Prostate gland (tissue), 2 donors: ENCODE measurements at regions not wholly inside any gene's neighbourhood (a gene's known extent, or its start where the extent isn't known, plus 50 kb on each side); places are given as distances from the start of the nearest gene placed in this dataset.
"Not testable (repeated sequence)": the region's sequence is repeated elsewhere in the genome, so short reads cannot be mapped to it uniquely, and the experiment has no call there.

Experiments
- DNase-seq: peaks from one replicate; pipeline ENCODE4 v3.0.0-alpha.2; 2019; ENCODE audit warnings: low spot score
- H3K27ac ChIP-seq, 2 donors: fragments of 200-600 bp; sonication (generic); 2 replicates each; pipeline ENCODE4 v1.5.1; 2017 to 2019
- H3K27me3 ChIP-seq: fragments of 200-600 bp; sonication (generic); replicated peaks from 2 replicates; pipeline ENCODE4 v1.5.1; 2019; ENCODE audit not compliant: insufficient read depth
- H3K36me3 ChIP-seq, 2 donors: fragments of 200-600 bp; sonication (generic); 1 replicate in 1 of 2; 2 replicates in 1 of 2; pipeline versions ENCODE4 v1.5.1 to v1.8.1; 2017 to 2019
- H3K4me1 ChIP-seq: fragments of 200-600 bp; sonication (generic); replicated peaks from 2 replicates; pipeline ENCODE4 v1.5.1; 2019
- H3K4me3 ChIP-seq, 2 donors: fragments of 200-600 bp; sonication (generic); 2 replicates each; pipeline ENCODE4 v1.5.1; 2017 to 2019
- H3K9me3 ChIP-seq: fragments of 200-600 bp; sonication (generic); 2 replicates; pipeline ENCODE4 v1.5.1; 2017
- POLR2A ChIP-seq: fragments of 450-650 bp; IDR thresholded peaks from one replicate; pipeline ENCODE4 v1.6.1; 2016; ENCODE audit warnings: antibody characterized with exemption, mild to moderate bottlenecking
- POLR2AphosphoS5 ChIP-seq: sonication (generic); formaldehyde crosslinking; IDR thresholded peaks from one replicate; pipeline ENCODE4 v1.6.1; 2017; ENCODE audit warnings: antibody characterized with exemption
- WGBS: methylation state at CpG from one replicate; pipeline ENCODE4 v1.1.5; 2018; 5-methylcytosine and 5-hydroxymethylcytosine counted together
- intact Hi-C: fragments of 100-400 bp; cut with DNase I; formaldehyde crosslinking; loops from one replicate; pipeline ENCODE4 v1.14.2; 2022
- TF ChIP-seq, protein P1 (sequence below), 4 experiments: fragments of 200-600 bp in 2 of 4; fragments of 450-650 bp in 2 of 4; sonication (generic) in 2 of 4; IDR thresholded peaks; 1 replicate in 3 of 4; 2 replicates in 1 of 4; pipeline ENCODE4 v1.5.1; 2016 to 2019; ENCODE audit warnings: antibody characterized with exemption in 4 of 4, mild to moderate bottlenecking in 2 of 4, moderate library complexity in 2 of 4

DNA sequence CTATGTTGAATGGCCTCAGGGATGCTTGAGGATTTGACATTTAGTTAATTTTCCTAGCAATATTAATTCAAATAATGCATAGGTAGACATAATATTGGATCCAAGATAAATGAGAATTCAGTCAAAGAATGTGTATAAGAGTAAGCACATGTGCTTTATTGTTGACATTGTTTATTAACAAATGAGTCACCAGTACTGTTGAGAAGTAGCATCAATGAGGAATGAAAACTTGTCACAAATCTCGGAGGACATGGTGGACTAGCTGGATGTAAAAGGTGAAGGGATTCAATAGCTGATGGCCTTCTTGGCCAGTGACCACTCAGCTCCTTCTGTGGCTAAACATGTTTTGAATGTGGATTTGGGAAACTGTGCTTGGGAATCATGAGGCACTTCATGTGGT, 1137.0 kb downstream of the HACE1 start:
- Histone ChIP-seq H3K27me3 (no peaks in the 10 kb centered on the region), H3K9me3 (no peaks in the 10 kb centered on the region), H3K27ac (no peak overlapping the region), H3K4me1 (no peaks in the 10 kb centered on the region), H3K36me3 (no peaks in the 10 kb centered on the region), H3K4me3 (no peak overlapping the region)
- intact Hi-C loops: no loop called here
- TF ChIP-seq POLR2AphosphoS5 (no peak), POLR2A (no peak)
- TF ChIP-seq, protein P1, sequence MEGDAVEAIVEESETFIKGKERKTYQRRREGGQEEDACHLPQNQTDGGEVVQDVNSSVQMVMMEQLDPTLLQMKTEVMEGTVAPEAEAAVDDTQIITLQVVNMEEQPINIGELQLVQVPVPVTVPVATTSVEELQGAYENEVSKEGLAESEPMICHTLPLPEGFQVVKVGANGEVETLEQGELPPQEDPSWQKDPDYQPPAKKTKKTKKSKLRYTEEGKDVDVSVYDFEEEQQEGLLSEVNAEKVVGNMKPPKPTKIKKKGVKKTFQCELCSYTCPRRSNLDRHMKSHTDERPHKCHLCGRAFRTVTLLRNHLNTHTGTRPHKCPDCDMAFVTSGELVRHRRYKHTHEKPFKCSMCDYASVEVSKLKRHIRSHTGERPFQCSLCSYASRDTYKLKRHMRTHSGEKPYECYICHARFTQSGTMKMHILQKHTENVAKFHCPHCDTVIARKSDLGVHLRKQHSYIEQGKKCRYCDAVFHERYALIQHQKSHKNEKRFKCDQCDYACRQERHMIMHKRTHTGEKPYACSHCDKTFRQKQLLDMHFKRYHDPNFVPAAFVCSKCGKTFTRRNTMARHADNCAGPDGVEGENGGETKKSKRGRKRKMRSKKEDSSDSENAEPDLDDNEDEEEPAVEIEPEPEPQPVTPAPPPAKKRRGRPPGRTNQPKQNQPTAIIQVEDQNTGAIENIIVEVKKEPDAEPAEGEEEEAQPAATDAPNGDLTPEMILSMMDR (IDR thresholded peaks at IDR 0.05): no peak
- no peak for DNase-seq
- 0% methylated on average over 1 of the region's 1 CpG for WGBS

DNA sequence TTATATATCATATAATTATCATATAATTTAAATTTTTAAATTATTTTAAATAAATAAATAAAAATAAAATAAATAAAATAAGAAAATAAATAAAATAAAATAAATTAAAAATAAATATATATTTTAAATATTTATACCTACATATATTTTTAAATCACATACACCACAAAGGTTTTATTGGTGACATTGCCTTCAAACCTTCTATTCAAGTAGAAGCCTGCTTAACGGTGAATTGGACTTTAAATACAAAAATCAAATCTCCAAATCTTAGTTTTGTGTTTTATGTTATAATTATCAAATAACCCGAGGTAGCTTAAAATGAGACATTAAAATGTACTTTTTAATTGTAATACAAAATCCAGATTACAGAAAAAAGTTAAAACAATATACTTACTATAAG, 1137.8 kb downstream of the HACE1 start:
- H3K36me3 ChIP-seq: no peaks in the 10 kb centered on the region
- no peaks in the 10 kb centered on the region for H3K9me3 ChIP-seq
- H3K27ac ChIP-seq: no peak overlapping the region
- no peaks in the 10 kb centered on the region for H3K27me3 ChIP-seq
- 92% methylated on average over 2 of the region's 2 CpGs for WGBS
- no peak for TF ChIP-seq POLR2AphosphoS5
- TF ChIP-seq, protein P1 (IDR thresholded peaks at IDR 0.05): no peak
- TF ChIP-seq POLR2A: no peak
- no peak overlapping the region for H3K4me3 ChIP-seq
- H3K4me1 ChIP-seq: no peaks in the 10 kb centered on the region
- DNase-seq: no peak
- intact Hi-C loops: no loop called here

DNA sequence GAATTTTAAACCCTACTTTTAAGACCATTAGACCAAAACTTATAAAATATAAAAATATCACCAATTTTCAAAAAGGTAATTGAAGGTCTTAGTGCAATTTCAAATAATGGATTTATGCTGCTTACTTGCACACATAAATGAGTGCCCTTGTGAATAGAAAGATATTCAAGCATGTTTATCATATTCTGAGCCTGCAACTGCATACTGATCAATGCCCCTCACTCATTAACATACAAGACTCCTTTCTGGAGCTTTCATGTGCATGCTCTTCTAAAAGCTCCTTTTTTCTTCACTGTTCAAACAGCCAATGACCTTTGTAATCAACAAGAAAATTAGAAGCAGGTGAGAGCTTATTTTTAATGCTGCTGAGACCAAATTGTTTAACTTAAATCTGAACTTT, 1139.3 kb downstream of the HACE1 start:
- intact Hi-C loops: no loop called here

DNA sequence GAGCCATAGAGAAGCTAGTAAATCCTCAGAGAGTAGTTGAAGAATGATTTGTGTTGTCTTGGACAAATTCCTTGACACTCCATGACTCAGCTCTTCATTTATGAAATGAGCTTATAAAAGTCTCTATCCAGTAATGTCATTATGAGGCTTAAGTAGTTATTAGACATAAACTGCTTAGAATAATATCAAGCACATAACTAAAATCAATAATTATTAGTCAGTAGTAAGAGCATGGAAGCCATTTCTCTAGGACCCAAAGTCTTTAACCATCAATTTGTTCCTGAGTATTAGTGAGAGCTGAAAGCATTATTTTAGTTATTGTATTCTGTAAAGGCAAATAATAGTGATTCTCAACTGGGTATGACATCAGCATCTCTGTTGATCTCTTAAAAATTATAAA, 1140.2 kb downstream of the HACE1 start:
- no peaks in the 10 kb centered on the region for H3K36me3 ChIP-seq
- H3K27me3 ChIP-seq: no peaks in the 10 kb centered on the region
- no peaks in the 10 kb centered on the region for H3K4me1 ChIP-seq
- intact Hi-C loops: no loop called here
- DNase-seq: no peak
- H3K9me3 ChIP-seq: no peaks in the 10 kb centered on the region
- TF ChIP-seq POLR2AphosphoS5 (no peak), POLR2A (no peak)
- TF ChIP-seq, protein P1 (IDR thresholded peaks at IDR 0.05): no peak
- no peak overlapping the region for H3K4me3 ChIP-seq
- no peak overlapping the region for H3K27ac ChIP-seq

More for the DNA sequence above, 1139.3 kb downstream of the HACE1 start:
- no peak for DNase-seq
- no peak overlapping the region for H3K4me3 ChIP-seq
- no peaks in the 10 kb centered on the region for H3K9me3 ChIP-seq
- no peaks in the 10 kb centered on the region for H3K36me3 ChIP-seq
- no peaks in the 10 kb centered on the region for H3K4me1 ChIP-seq
- H3K27ac ChIP-seq: no peak overlapping the region
- no peaks in the 10 kb centered on the region for H3K27me3 ChIP-seq
- TF ChIP-seq, protein P1 (IDR thresholded peaks at IDR 0.05): no peak
- no peak for TF ChIP-seq POLR2AphosphoS5
- no peak for TF ChIP-seq POLR2A

DNA sequence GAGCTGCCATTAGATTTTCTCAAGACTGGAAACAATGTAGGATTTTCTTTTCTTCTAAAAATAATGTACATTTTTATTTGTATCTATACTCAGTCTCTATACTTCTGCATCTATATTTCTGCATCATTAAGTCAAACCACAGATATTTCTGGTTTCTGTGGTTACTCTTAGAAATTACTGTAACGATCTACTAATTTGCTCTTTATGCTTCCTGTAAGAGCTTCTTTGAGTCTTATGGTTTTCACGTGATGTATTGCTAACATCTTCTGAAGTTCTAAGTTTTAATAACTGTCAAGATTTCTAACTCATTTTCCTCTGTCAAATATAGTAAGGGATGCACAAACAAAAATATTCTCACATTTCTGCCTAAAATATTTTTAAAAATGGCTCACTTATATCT, 1144.5 kb downstream of the HACE1 start:
- Histone ChIP-seq H3K9me3 (no peaks in the 10 kb centered on the region), H3K4me1 (no peaks in the 10 kb centered on the region), H3K4me3 (no peak overlapping the region), H3K27ac (no peak overlapping the region), H3K27me3 (no peaks in the 10 kb centered on the region), H3K36me3 (no peaks in the 10 kb centered on the region)
- WGBS: 86% methylated on average over 2 of the region's 2 CpGs
- intact Hi-C loops: no loop called here
- no peak for TF ChIP-seq POLR2A
- TF ChIP-seq POLR2AphosphoS5: no peak
- TF ChIP-seq, protein P1 (IDR thresholded peaks at IDR 0.05): no peak
- no peak for DNase-seq

DNA sequence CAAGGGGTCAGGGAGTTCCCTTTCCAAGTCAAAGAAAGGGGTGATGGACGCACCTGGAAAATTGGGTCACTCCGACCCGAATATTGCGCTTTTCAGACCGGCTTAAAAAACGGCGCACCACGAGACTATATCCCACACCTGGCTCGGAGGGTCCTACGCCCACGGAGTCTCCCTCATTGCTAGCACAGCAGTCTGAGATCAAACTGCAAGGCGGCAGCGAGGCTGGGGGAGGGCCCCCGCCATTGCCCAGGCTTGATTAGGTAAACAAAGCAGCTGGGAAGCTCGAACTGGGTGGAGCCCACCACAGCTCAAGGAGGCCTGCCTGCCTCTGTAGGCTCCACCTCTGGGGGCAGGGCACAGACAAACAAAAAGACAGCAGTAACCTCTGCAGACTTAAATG, 1150.5 kb downstream of the HACE1 start:
- DNase-seq, H3K27ac ChIP-seq, H3K27me3 ChIP-seq, H3K4me3 ChIP-seq, intact Hi-C loops, H3K36me3 ChIP-seq, H3K9me3 ChIP-seq, H3K4me1 ChIP-seq: not testable (repeated sequence)
- 67% methylated on average over 15 of the region's 15 CpGs for WGBS
